HG02642 (cell line): ENCODE measurements at regions not wholly inside any gene's neighbourhood (a gene's known extent, or its start where the extent isn't known, plus 50 kb on each side); places are given as distances from the start of the nearest gene placed in this dataset.
"Not testable (repeated sequence)": the region's sequence is repeated elsewhere in the genome, so short reads cannot be mapped to it uniquely, and the experiment has no call there.

Source experiments
- ATAC-seq: cut with Tn5 transposase; IDR thresholded peaks from one replicate; pipeline ENCODE4 v1.9.1; 2021; ENCODE audit warnings: mild to moderate bottlenecking; ENCODE audit not compliant: unreplicated experiment, poor library complexity

DNA sequence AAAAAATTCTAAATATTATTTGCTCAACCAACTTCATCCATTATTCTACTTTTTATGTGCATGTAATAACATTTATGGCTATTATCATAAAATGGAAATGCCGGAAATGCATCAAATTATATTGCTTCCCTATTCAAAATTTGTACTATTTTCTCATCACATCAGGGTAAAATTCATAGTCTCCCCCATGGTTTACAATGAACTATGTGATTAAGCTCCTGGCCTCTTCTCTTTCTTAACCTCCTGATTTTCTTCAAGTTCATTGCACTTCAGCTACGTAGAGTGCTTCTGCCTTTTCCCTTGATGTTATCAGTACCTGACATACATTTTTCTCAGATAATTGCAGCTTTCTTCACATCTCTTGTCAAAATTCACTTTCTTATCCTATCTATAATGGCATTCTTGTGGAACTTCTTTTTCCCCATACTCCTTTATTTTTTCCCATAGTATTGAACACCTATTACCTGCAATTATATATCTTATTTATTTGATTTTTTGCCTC is 699.1 kb upstream of the ADGRB3 start:
- no peak for ATAC-seq

GRCh38 chr6:67933278-67933677 is 701.8 kb upstream of the ADGRB3 start:
- ATAC-seq, result no peak

- ATAC-seq, result not testable (repeated sequence)
Measured at GRCh38 chr6:67922588-67922987, 712.5 kb upstream of the ADGRB3 start.

DNA sequence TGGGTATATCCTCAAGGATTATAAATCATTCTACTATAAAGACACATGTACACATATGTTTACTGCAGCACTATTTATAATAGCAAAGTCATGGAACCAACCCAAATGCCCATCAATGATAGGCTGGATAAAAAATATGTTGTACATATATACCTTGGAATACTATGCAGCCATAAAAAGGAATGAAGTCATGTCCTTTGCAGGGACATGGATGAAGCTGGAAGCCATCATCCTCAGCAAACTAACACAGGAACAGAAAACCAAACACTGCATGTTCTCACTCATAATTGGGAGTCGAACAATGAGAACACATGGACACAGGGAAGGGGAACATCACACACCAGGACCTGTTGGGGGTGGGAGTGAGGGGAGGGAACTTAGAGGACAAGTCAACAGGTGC is 715.0 kb upstream of the ADGRB3 start:
- ATAC-seq, result not testable (repeated sequence)

GRCh38 chr6:67916399-67916798 is 718.7 kb upstream of the ADGRB3 start:
- no peak for ATAC-seq

- ATAC-seq, result no peak
Measured at GRCh38 chr6:67914419-67914818, 720.7 kb upstream of the ADGRB3 start.

DNA sequence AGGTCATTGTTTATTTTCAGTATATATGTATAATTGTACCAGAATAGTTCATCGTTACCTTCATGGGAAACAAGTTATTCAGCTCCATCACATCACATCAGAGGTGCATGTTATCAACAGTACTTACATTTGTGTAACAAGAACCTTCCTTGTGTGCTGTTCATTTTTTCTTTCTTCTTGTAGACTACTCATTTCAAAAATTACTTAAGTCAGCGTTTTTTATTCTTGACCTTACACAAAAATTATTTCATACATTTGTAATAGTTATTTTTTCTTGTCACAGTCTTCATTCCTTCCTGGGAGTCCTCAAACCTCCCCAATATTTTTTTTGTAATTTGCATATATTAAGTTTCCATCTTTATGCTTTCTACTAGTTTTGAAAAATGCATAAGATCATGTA is 725.7 kb upstream of the ADGRB3 start:
- no peak for ATAC-seq

GRCh38 chr6:67908379-67908778 is 726.7 kb upstream of the ADGRB3 start:
- ATAC-seq, result no peak

GRCh38 chr6:67904735-67905134 is 730.3 kb upstream of the ADGRB3 start:
- not testable (repeated sequence) for ATAC-seq

DNA sequence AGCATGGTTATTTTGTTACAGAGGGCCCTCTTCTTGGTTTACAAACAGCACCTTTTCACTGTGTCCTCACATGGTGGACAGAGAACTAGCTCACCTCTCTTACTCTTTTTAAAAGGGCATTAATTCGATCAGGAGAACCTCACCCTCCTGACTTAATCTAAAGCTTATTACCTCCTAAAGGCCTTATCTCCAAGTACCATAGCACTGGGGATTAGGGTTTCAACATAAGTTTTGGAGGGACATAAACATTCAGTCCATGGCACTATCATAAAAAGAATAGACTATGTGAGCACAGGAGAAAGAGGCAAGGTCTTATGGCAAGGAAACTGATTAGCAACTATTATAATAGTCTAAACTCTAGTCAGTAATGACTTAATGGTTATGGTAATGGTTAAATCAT is 736.2 kb upstream of the ADGRB3 start:
- no peak for ATAC-seq

GRCh38 chr6:67897998-67898607 is 737.0 kb upstream of the ADGRB3 start:
- no peak for ATAC-seq

DNA sequence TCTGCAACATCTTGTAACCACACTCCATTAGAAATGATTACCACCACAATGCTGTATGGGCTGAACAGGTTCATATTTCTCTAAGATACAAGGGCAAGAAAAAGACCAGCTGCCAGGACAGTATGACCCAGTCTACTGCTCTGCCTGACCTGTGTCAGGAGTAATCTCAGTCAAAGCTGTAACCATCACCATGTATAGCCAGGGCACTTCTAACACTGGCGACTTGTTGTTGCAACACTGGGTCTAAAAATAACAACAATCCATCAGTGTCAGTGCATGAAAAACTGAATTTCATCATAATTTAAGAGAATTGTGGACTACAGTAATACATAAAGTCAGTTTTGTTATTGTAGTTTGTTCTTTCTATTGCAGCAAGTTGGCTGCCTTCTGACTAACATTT is 738.6 kb upstream of the ADGRB3 start:
- no peak for ATAC-seq

DNA sequence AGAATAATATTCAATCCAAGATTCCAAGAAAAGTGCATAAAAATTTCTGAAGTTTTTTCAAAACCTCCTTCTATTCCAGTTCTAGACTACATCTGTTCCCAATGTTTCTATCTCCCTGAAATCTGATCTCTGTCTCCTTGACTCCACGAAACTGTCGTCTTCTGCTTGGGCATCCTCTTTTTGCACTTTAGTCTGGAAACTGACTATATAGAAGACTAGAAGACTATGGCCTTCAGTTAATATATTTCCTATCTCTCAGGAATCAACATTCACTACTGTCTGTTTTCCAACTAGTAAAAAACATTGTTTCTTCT is 745.4 kb upstream of the ADGRB3 start:
- ATAC-seq, result no peak

DNA sequence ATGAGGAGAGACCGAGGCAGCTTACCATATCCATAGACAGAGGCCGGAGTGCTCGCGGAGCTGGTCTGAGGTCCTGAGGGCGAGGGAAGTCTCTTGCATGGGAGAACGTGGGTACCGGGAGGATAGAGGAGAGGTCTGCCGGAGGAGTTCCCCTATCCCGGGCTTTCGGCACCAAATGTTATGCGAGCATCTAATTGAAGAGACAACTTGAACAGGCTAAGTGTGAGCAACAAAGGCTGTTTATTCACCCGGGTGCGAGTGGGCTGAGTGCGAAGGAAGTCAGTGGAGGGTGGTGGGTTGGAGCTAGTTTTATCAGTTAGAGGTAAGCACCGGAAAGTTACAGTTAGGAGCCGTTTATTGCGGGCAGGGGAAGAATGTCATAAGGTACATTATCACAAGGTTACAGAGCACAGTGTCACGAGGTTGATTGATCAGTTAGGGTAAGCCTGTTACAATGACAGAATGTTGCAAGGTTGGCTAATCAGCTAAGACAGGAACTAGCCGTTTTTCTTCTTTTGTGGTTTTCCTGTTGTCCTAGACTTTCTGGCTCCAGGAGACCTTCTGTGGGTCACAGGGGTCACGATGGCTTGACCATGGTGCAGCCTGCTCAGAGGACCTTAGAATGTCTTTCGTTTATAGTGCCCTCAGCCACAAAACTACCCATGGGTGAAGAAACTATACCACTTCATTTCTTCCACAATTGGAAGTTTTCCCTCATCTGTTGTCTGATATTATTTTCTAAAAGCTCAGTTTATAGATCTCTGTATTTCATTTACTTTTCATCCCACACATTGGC is 746.0 kb upstream of the ADGRB3 start:
- no peak for ATAC-seq

DNA sequence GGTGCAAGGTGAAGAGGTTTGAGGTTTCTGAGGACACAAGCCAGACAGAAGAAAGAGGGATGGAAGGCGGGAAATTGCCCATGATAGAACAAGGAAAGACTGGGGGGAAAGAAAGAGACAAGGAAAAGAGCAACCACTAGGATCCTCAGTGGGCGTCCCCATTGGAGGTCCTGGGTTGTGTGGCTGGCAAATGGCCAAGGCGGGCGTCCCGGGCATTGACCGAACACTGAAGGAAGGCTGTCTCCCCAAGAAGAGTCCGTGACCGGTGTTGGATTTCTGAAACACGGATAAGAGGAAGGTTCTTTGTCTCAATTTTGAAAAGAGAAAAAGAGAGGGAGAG is 746.6 kb upstream of the ADGRB3 start:
- no peak for ATAC-seq

- ATAC-seq, result no peak
Measured at GRCh38 chr6:67887747-67888545, 747.1 kb upstream of the ADGRB3 start.

DNA sequence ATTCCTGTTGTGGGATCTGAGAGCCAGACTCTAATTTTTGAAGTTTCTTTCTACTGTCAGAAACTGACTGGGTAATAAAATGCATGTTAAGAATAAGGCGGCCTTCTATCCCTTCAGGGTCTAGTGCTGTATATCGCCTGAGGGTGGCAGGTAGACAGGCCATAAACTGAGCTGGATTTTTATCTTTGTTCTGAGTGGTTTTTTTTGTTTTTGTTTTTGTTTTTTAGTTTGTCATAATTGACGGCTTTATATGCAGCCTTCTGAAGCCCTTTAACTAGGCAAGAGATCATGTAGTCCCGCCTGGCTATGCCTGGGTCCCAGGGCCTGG is 747.7 kb upstream of the ADGRB3 start:
- no peak for ATAC-seq

DNA sequence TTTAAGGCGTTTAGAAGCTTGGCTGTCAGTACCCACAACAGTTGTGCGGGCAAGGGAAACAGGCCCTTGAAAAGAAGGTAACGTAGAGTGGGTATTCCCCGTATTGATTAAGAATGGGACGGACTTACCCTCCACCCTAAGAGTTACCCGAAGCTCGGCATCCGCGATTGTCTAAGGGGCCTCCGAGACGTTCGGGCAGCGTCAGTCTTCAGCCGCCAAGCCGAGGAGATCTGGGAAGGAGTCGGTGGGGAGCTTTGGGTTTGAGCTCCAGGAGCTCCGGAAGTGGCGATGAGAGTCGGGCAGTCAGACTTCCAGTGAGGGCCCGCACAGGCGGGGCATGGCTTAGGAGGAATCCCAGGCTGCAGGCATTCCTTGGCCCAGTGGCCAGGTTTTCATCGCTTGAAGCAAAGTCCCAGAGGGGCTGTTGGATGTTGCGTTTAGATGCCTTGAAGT is 748.2 kb upstream of the ADGRB3 start:
- ATAC-seq, result no peak

DNA sequence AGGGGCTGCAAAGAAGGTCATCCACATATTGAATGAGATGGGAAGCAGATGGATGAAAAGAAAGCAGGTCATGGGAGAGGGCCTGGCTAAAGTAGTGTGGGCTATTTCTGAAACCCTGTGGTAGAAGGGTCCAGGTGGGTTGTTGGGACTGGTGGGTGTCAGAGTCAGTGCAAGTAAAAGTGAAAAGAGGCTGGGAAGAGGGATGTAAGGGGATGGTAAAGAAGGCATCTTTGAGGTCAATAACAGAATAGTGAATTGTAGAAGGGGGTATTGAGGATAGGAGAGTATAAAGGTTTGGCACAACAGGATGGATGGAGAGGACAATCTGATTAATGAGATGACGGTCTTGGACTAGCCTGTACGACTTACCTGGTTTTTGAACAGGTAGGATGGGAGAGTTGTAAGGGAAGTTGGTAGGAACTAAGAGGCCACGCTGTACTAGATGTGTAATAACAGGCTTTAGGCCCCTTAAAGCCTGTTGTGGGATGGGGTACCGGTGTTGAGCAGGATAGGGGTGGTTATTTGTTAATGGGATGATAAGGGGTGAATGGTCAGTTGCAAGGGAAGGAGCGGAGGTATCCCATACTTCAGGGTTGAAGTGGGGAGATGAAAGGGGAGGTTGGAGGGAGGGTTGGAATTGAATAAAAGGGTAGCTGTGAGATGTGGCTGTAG is 748.9 kb upstream of the ADGRB3 start:
- no peak for ATAC-seq

- no peak for ATAC-seq
Measured at GRCh38 chr6:67885081-67886033, 749.7 kb upstream of the ADGRB3 start.
